Fibroblast of lung (primary cell): ENCODE measurements at regions not wholly inside any gene's neighbourhood (a gene's known extent, or its start where the extent isn't known, plus 50 kb on each side); places are given as distances from the start of the nearest gene placed in this dataset.

Experiments
- CTCF ChIP-seq, 2 donors: IDR thresholded peaks in 1 of 2; conservative IDR thresholded peaks in 1 of 2; 1 replicate in 1 of 2; 2 replicates in 1 of 2; pipeline ENCODE4 v1.5.1; 2011 to 2012; ENCODE audit warnings: low read length in 2 of 2, control low read depth in 1 of 2, inconsistent platforms in 1 of 2, low read depth in 1 of 2, mild to moderate bottlenecking in 1 of 2
- EZH2 ChIP-seq: IDR thresholded peaks from 2 replicates; pipeline ENCODE4 v1.5.1; 2012; ENCODE audit warnings: low read length, control low read depth, mild to moderate bottlenecking; ENCODE audit errors: missing control alignments

GRCh38 chr6:139597771-139598755 is 223.6 kb upstream of the CITED2 start:
- TF ChIP-seq CTCF (conservative IDR thresholded peaks at IDR 0.05 in 1 of 2, IDR thresholded peaks at IDR 0.05 in 1 of 2; ENCODE audit: low read depth in 1 of 2, low read length in 2 of 2) (no peak), EZH2 (no peak)
